SK-N-SH (cell line): ENCODE measurements at regions not wholly inside any gene's neighbourhood (a gene's known extent, or its start where the extent isn't known, plus 50 kb on each side); places are given as distances from the start of the nearest gene placed in this dataset.

Source experiments
- CTCF ChIA-PET: fragments of 300-600, 350-600 bp; formaldehyde crosslinking; extraction: SDS; loops from one replicate; lab custom pipeline; 2021; lab: Yijun Ruan, JAX
- POLR2A ChIA-PET: fragments of 350-600 bp; sonication (Branson Sonifier 250); formaldehyde crosslinking; extraction: SDS; loops from one replicate; lab custom pipeline; 2020; ENCODE audit warnings: antibody characterized with exemption, inconsistent platforms; lab: Yijun Ruan, JAX
- DNase-seq: peaks from one replicate; pipeline ENCODE4 v3.0.0; 2012
- H2AFZ ChIP-seq: fragments of 200-600 bp; sonication (generic); 2 replicates; pipeline ENCODE4 v1.8.1; 2016; ENCODE audit warnings: antibody characterized with exemption, mild to moderate bottlenecking, low read depth
- H3F3A ChIP-seq: fragments of 200-600 bp; sonication (generic); replicated peaks from 2 replicates; pipeline ENCODE3; 2016; ENCODE audit warnings: antibody characterized with exemption, mild to moderate bottlenecking; ENCODE audit not compliant: insufficient read depth
- H3K27ac ChIP-seq, 2 experiments: fragments of 200-500 bp in 1 of 2; fragments of 200-600 bp in 1 of 2; sonication (Bioruptor generic) in 1 of 2; sonication (generic), shearing (Covaris generic) in 1 of 2; 2 replicates each; pipeline versions ENCODE4 v1.5.1 to v1.6.1; 2014 to 2016; ENCODE audit warnings: low read depth in 2 of 2, inconsistent platforms in 1 of 2, low read length in 1 of 2, mild to moderate bottlenecking in 1 of 2, mixed read lengths in 1 of 2
- H3K27me3 ChIP-seq: fragments of 200-600 bp; sonication (generic), shearing (Covaris generic); 2 replicates; pipeline ENCODE4 v1.6.1; 2016; ENCODE audit warnings: mixed run types; ENCODE audit not compliant: insufficient read depth
- H3K36me3 ChIP-seq, 2 experiments: fragments of 200-500 bp in 1 of 2; fragments of 200-600 bp in 1 of 2; sonication (Bioruptor generic) in 1 of 2; sonication (generic) in 1 of 2; replicated peaks in 1 of 2; 2 replicates each; pipeline versions ENCODE3 to v1.5.1; 2014 to 2016; ENCODE audit warnings: low read length in 1 of 2, mild to moderate bottlenecking in 1 of 2; ENCODE audit not compliant: insufficient read depth in 2 of 2, control insufficient read depth in 1 of 2
- H3K4me1 ChIP-seq, 2 experiments: fragments of 200-500 bp in 1 of 2; fragments of 200-600 bp in 1 of 2; sonication (Bioruptor generic) in 1 of 2; sonication (generic), shearing (Covaris generic) in 1 of 2; 2 replicates each; pipeline versions ENCODE4 v1.5.1 to v1.6.1; 2014 to 2016; ENCODE audit warnings: low read depth in 1 of 2, low read length in 1 of 2, mixed run types in 1 of 2; ENCODE audit not compliant: insufficient read depth in 2 of 2, control insufficient read depth in 1 of 2
- H3K4me2 ChIP-seq: fragments of 200-600 bp; sonication (generic), shearing (Covaris generic); 2 replicates; pipeline ENCODE4 v1.6.1; 2017; ENCODE audit warnings: mixed run types
- H3K4me3 ChIP-seq, 2 experiments: fragments of 200-500 bp in 1 of 2; fragments of 200-600 bp in 1 of 2; sonication (Bioruptor generic) in 1 of 2; sonication (generic), shearing (Covaris generic) in 1 of 2; 2 replicates each; pipeline versions ENCODE4 v1.5.1 to v1.8.1; 2014 to 2016; ENCODE audit warnings: low read depth in 2 of 2, inconsistent platforms in 1 of 2, low read length in 1 of 2, mild to moderate bottlenecking in 1 of 2, mixed read lengths in 1 of 2, moderate library complexity in 1 of 2
- H3K79me2 ChIP-seq: fragments of 200-600 bp; sonication (generic); 2 replicates; pipeline ENCODE4 v1.8.1; 2017; ENCODE audit warnings: mild to moderate bottlenecking; ENCODE audit not compliant: insufficient read depth
- H3K9ac ChIP-seq: fragments of 200-600 bp; sonication (generic); 2 replicates; pipeline ENCODE4 v1.6.1; 2017; ENCODE audit warnings: mixed run types
- H3K9me2 ChIP-seq: fragments of 200-600 bp; sonication (generic); 2 replicates; pipeline ENCODE4 v1.6.1; 2017; ENCODE audit warnings: mixed run types
- H3K9me3 ChIP-seq: fragments of 200-600 bp; sonication (generic); 2 replicates; pipeline ENCODE4 v1.6.1; 2017; ENCODE audit warnings: mixed run types, mild to moderate bottlenecking, moderate library complexity
- H4K20me1 ChIP-seq: fragments of 200-600 bp; sonication (generic); 2 replicates; pipeline ENCODE4 v1.6.1; 2017; ENCODE audit warnings: mild to moderate bottlenecking, mixed run types; ENCODE audit not compliant: insufficient read depth
- ELF1 ChIP-seq: IDR thresholded peaks from 2 replicates; pipeline ENCODE4 v1.4.0; 2012
- EP300 ChIP-seq, 2 experiments: IDR thresholded peaks; 2 replicates each; pipeline versions ENCODE4 v1.4.0 to v1.6.1; 2012; ENCODE audit warnings: borderline replicate concordance in 1 of 2, low read depth in 1 of 2, low read length in 1 of 2
- FOXM1 ChIP-seq: IDR thresholded peaks from 2 replicates; pipeline ENCODE4 v1.4.0; 2012; ENCODE audit warnings: low read depth, mild to moderate bottlenecking
- GABPA ChIP-seq: IDR thresholded peaks from 2 replicates; pipeline ENCODE4 v1.4.0; 2012; ENCODE audit warnings: low read depth, mild to moderate bottlenecking
- IRF3 ChIP-seq: fragments of 150-350 bp; IDR thresholded peaks from 2 replicates; pipeline ENCODE4 v1.6.1; 2016; ENCODE audit warnings: mild to moderate bottlenecking, low read depth, low read length
- MAX ChIP-seq: IDR thresholded peaks from 2 replicates; pipeline ENCODE4 v1.4.0; 2012; ENCODE audit warnings: low read depth
- NRF1 ChIP-seq: IDR thresholded peaks from 2 replicates; pipeline ENCODE4 v1.6.1; 2012; ENCODE audit warnings: low read depth, mild to moderate bottlenecking, low read length
- PBX3 ChIP-seq: IDR thresholded peaks from 2 replicates; pipeline ENCODE4; 2012
- POLR2AphosphoS5 ChIP-seq: IDR thresholded peaks from 2 replicates; pipeline ENCODE4 v1.6.1; 2012; ENCODE audit warnings: low read depth, low read length
- RCOR1 ChIP-seq: fragments of 150-350 bp; IDR thresholded peaks from 2 replicates; pipeline ENCODE4 v1.6.1; 2017; ENCODE audit warnings: antibody characterized with exemption, low read length
- REST ChIP-seq: IDR thresholded peaks from 2 replicates; pipeline ENCODE4 v1.6.1; 2012; ENCODE audit warnings: mild to moderate bottlenecking, low read depth, low read length, moderate library complexity
- RFX5 ChIP-seq: IDR thresholded peaks from 2 replicates; pipeline ENCODE4 v1.6.1; 2012; ENCODE audit warnings: mild to moderate bottlenecking, improper control_type of control experiment, low read length
- RXRA ChIP-seq: IDR thresholded peaks from 2 replicates; pipeline ENCODE4 v1.4.0; 2012; ENCODE audit warnings: low read depth, mild to moderate bottlenecking, borderline replicate concordance
- SIN3A ChIP-seq: IDR thresholded peaks from 2 replicates; pipeline ENCODE4 v1.6.1; 2012; ENCODE audit warnings: low read depth, mild to moderate bottlenecking, low read length, moderate library complexity, borderline replicate concordance
- TCF12 ChIP-seq: IDR thresholded peaks from 2 replicates; pipeline ENCODE4 v1.4.0; 2012
- ZBTB33 ChIP-seq: IDR thresholded peaks from 2 replicates; pipeline ENCODE4 v1.4.0; 2012; ENCODE audit warnings: low read depth, borderline replicate concordance
- WGBS: methylation state at CpG from one replicate; pipeline ENCODE4 v1.1.6; 2017; ENCODE audit warnings: low lambda C conversion rate; 5-methylcytosine and 5-hydroxymethylcytosine counted together

- WGBS: 2% methylated on average over 4 of the region's 4 CpGs
- TF ChIP-seq RXRA (no peak), REST (no peak), TCF12 (no peak), MAX (no peak), RFX5 (no peak), ELF1 (no peak), NRF1 (no peak), EP300 (IDR thresholded peaks at IDR 0.05; ENCODE audit: borderline replicate concordance in 1 of 2, low read depth in 1 of 2, low read length in 1 of 2) (no peak), GABPA (no peak), POLR2AphosphoS5 (no peak), FOXM1 (no peak), PBX3 (no peak), RCOR1 (no peak), IRF3 (no peak), ZBTB33 (no peak), SIN3A (no peak)
- Histone ChIP-seq H3F3A (no peaks in the 10 kb centered on the region), H4K20me1 (no peaks in the 10 kb centered on the region), H3K9me3 (no peaks in the 10 kb centered on the region), H3K9me2 (no peaks in the 10 kb centered on the region), H3K79me2 (no peaks in the 10 kb centered on the region), H3K4me2 (no peak overlapping the region), H2AFZ (no peak overlapping the region), H3K9ac (no peak overlapping the region), H3K4me1 (no peaks in the 10 kb centered on the region), H3K27ac (no peak overlapping the region), H3K4me3 (no peak overlapping the region), H3K27me3 (no peaks in the 10 kb centered on the region), H3K36me3 (no peaks in the 10 kb centered on the region)
- no peak for DNase-seq
- POLR2A ChIA-PET: no interaction called here
- CTCF ChIA-PET: no interaction called here
Measured at GRCh38 chr7:21089653-21090052, 303.0 kb upstream of the SP8 start.
